ENCODE measurements at regions not wholly inside any gene's neighbourhood (a gene's known extent, or its start where the extent isn't known, plus 50 kb on each side); places are given as distances from the start of the nearest gene placed in this dataset.

GRCh38 chr13:19264711-19265110 is 83.1 kb upstream of the TUBA3C start:
- no peak for TF ChIP-seq CTCF (IDR thresholded peaks at IDR 0.05; ENCODE audit: extremely low read depth, missing control alignments)
- DNase-seq (ENCODE audit: low spot score), result no peak

- no peak for DNase-seq (ENCODE audit: low spot score)
- TF ChIP-seq CTCF (IDR thresholded peaks at IDR 0.05; ENCODE audit: extremely low read depth, missing control alignments), result no peak
These were observed 70.8 kb upstream of the TUBA3C start for GRCh38 chr13:19252381-19252780.

- TF ChIP-seq CTCF (IDR thresholded peaks at IDR 0.05; ENCODE audit: extremely low read depth, missing control alignments), result no peak
- no peak for DNase-seq (ENCODE audit: low spot score)
These were observed 57.7 kb upstream of the TUBA3C start for GRCh38 chr13:19239114-19239860.
